Fibroblast of lung (primary cell): ENCODE measurements at regions not wholly inside any gene's neighbourhood (a gene's known extent, or its start where the extent isn't known, plus 50 kb on each side); places are given as distances from the start of the nearest gene placed in this dataset.

ENCODE experiments used
- DNase-seq, 2 donors: peaks; one replicate each; pipeline versions ENCODE4 v3.0.0 to v3.0.0-alpha.2; 2010; ENCODE audit warnings: low read depth in 2 of 2
- H2AFZ ChIP-seq: 2 replicates; pipeline ENCODE4 v1.5.1; 2012; ENCODE audit warnings: low read length, control low read depth, inconsistent platforms
- H3K27ac ChIP-seq: 2 replicates; pipeline ENCODE4 v1.5.1; 2011; ENCODE audit warnings: low read length, control low read depth; ENCODE audit not compliant: insufficient read depth
- H3K27me3 ChIP-seq: 2 replicates; pipeline ENCODE4 v1.5.1; 2011; ENCODE audit warnings: mild to moderate bottlenecking, low read length; ENCODE audit not compliant: control insufficient read depth, insufficient read depth
- H3K36me3 ChIP-seq: 2 replicates; pipeline ENCODE4 v1.5.1; 2011; ENCODE audit warnings: low read length; ENCODE audit not compliant: control insufficient read depth, insufficient read depth
- H3K4me1 ChIP-seq: 2 replicates; pipeline ENCODE4 v1.5.1; 2011; ENCODE audit warnings: low read length; ENCODE audit not compliant: control insufficient read depth, insufficient read depth; ENCODE audit errors: extremely low read depth
- H3K4me2 ChIP-seq: 2 replicates; pipeline ENCODE4 v1.5.1; 2011; ENCODE audit warnings: low read length, control low read depth; ENCODE audit not compliant: insufficient read depth; ENCODE audit errors: extremely low read depth
- H3K4me3 ChIP-seq, 4 experiments: fragments of 200-600 bp in 1 of 4; sonication (generic) in 1 of 4; replicated peaks in 1 of 4; 2 replicates each; pipeline ENCODE4 v1.5.1; 2011 to 2016; ENCODE audit warnings: low read length in 4 of 4, low read depth in 3 of 4, mild to moderate bottlenecking in 3 of 4, control low read depth in 2 of 4, inconsistent platforms in 1 of 4, mixed read lengths in 1 of 4; ENCODE audit not compliant: insufficient read depth in 1 of 4; ENCODE audit errors: control extremely low read depth in 1 of 4
- H3K79me2 ChIP-seq: 2 replicates; pipeline ENCODE4 v1.5.1; 2012; ENCODE audit warnings: mild to moderate bottlenecking, low read length, inconsistent platforms; ENCODE audit not compliant: control insufficient read depth, insufficient read depth
- H3K9ac ChIP-seq: 2 replicates; pipeline ENCODE4 v1.5.1; 2011; ENCODE audit warnings: mild to moderate bottlenecking, low read length, control low read depth; ENCODE audit not compliant: insufficient read depth
- H3K9me3 ChIP-seq: 2 replicates; pipeline ENCODE4 v1.5.1; 2012; ENCODE audit warnings: low read depth, low read length; ENCODE audit not compliant: control insufficient read depth, insufficient read depth
- H4K20me1 ChIP-seq: 2 replicates; pipeline ENCODE4 v1.5.1; 2011; ENCODE audit warnings: low read length; ENCODE audit not compliant: control insufficient read depth, insufficient read depth; ENCODE audit errors: extremely low read depth
- EZH2 ChIP-seq: IDR thresholded peaks from 2 replicates; pipeline ENCODE4 v1.5.1; 2012; ENCODE audit warnings: low read length, control low read depth, mild to moderate bottlenecking; ENCODE audit errors: missing control alignments
- TF ChIP-seq, protein P1 (sequence below), 2 donors: IDR thresholded peaks in 1 of 2; conservative IDR thresholded peaks in 1 of 2; 1 replicate in 1 of 2; 2 replicates in 1 of 2; pipeline ENCODE4 v1.5.1; 2011 to 2012; ENCODE audit warnings: low read length in 2 of 2, control low read depth in 1 of 2, inconsistent platforms in 1 of 2, low read depth in 1 of 2, mild to moderate bottlenecking in 1 of 2

DNA sequence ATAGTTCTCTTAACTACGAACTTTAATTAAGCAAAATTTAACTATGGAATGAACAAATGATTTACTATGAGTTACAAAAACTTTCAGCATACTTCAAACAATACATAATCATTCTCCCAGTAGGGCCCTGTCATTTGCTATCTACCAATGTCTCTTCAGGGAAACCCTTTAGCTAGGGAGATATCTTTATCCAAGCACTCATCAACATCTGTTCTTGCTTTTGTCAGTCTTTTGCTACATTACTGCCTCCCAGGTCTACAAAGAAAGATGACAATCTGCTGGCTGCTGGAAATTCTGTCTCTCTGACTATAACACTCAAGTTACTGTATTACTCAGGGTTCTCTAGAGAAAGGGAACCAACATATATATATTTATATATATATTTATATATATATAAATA lies 1626.3 kb upstream of the CELF4 start:
- Histone ChIP-seq H2AFZ (no peak overlapping the region), H3K27ac (no peak overlapping the region), H3K4me1 (no peaks in the 10 kb centered on the region), H4K20me1 (no peaks in the 10 kb centered on the region), H3K9ac (no peak overlapping the region), H3K36me3 (no peaks in the 10 kb centered on the region), H3K4me2 (no peak overlapping the region), H3K4me3 (no peak overlapping the region), H3K79me2 (no peaks in the 10 kb centered on the region), H3K9me3 (no peaks in the 10 kb centered on the region), H3K27me3 (no peaks in the 10 kb centered on the region)
- TF ChIP-seq EZH2: no peak
- TF ChIP-seq, protein P1, sequence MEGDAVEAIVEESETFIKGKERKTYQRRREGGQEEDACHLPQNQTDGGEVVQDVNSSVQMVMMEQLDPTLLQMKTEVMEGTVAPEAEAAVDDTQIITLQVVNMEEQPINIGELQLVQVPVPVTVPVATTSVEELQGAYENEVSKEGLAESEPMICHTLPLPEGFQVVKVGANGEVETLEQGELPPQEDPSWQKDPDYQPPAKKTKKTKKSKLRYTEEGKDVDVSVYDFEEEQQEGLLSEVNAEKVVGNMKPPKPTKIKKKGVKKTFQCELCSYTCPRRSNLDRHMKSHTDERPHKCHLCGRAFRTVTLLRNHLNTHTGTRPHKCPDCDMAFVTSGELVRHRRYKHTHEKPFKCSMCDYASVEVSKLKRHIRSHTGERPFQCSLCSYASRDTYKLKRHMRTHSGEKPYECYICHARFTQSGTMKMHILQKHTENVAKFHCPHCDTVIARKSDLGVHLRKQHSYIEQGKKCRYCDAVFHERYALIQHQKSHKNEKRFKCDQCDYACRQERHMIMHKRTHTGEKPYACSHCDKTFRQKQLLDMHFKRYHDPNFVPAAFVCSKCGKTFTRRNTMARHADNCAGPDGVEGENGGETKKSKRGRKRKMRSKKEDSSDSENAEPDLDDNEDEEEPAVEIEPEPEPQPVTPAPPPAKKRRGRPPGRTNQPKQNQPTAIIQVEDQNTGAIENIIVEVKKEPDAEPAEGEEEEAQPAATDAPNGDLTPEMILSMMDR (conservative IDR thresholded peaks at IDR 0.05 in 1 of 2, IDR thresholded peaks at IDR 0.05 in 1 of 2; ENCODE audit: low read depth in 1 of 2, low read length in 2 of 2): no peak
- DNase-seq: no peak

DNA sequence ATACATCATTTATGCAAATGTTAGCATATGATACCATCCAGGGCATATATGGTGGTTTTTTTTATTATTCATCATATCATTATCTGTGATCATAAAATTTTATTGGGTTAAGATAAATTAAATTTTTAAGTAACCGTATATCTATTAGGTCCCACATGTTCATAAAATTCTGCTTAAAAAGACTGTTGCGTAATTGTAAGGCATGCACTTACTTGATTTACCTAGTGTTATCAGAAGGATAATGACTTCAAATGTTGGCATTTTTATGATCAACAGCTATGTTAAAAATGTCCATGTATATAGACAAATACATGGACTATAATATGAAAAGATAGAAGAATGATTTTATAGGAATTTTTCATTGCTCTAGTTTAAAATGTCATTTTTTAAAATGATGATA lies 1625.5 kb upstream of the CELF4 start:
- no peak overlapping the region for H3K27ac ChIP-seq
- H2AFZ ChIP-seq: no peak overlapping the region
- no peaks in the 10 kb centered on the region for H3K79me2 ChIP-seq
- H4K20me1 ChIP-seq: no peaks in the 10 kb centered on the region
- H3K9me3 ChIP-seq: no peaks in the 10 kb centered on the region
- no peak overlapping the region for H3K4me2 ChIP-seq
- H3K36me3 ChIP-seq: no peaks in the 10 kb centered on the region
- no peak overlapping the region for H3K9ac ChIP-seq
- no peak overlapping the region for H3K4me3 ChIP-seq
- DNase-seq: no peak
- TF ChIP-seq EZH2: no peak
- TF ChIP-seq, protein P1 (conservative IDR thresholded peaks at IDR 0.05 in 1 of 2, IDR thresholded peaks at IDR 0.05 in 1 of 2; ENCODE audit: low read depth in 1 of 2, low read length in 2 of 2): no peak
- no peaks in the 10 kb centered on the region for H3K4me1 ChIP-seq
- H3K27me3 ChIP-seq: no peaks in the 10 kb centered on the region

DNA sequence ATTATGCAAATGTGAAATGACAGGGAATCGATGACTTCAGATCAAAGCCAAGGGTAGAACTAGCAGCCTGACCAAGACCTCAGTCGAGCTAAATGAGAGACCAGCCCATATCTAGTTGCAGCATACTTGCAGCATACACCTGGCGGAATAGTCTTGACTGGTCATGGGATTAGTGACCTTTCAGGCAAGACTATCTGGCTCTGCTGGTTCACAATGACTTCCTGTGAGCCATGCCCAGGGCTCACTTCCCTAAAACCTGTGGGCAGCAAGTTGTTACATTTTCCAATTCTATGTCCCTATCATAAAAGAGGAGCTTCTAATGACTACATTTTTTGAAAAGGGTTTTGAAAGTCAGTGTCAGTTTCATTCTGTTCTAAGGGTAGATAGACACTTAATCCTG lies 1624.9 kb upstream of the CELF4 start:
- no peak overlapping the region for H3K9ac ChIP-seq
- TF ChIP-seq, protein P1 (conservative IDR thresholded peaks at IDR 0.05 in 1 of 2, IDR thresholded peaks at IDR 0.05 in 1 of 2; ENCODE audit: low read depth in 1 of 2, low read length in 2 of 2): no peak
- TF ChIP-seq EZH2: no peak
- H3K27ac ChIP-seq: no peak overlapping the region
- no peaks in the 10 kb centered on the region for H4K20me1 ChIP-seq
- H2AFZ ChIP-seq: no peak overlapping the region
- H3K4me2 ChIP-seq: no peak overlapping the region
- H3K9me3 ChIP-seq: no peaks in the 10 kb centered on the region
- no peak for DNase-seq
- no peaks in the 10 kb centered on the region for H3K4me1 ChIP-seq
- H3K4me3 ChIP-seq: no peak overlapping the region
- H3K27me3 ChIP-seq: no peaks in the 10 kb centered on the region
- no peaks in the 10 kb centered on the region for H3K36me3 ChIP-seq
- no peaks in the 10 kb centered on the region for H3K79me2 ChIP-seq
